H1 (cell line): ENCODE measurements at regions not wholly inside any gene's neighbourhood (a gene's known extent, or its start where the extent isn't known, plus 50 kb on each side); places are given as distances from the start of the nearest gene placed in this dataset.

Experiments
- E2F6 ChIP-seq: IDR thresholded peaks from 2 replicates; pipeline ENCODE4 v1.6.1; 2012; ENCODE audit warnings: inconsistent platforms
- MAFK ChIP-seq: IDR thresholded peaks from 2 replicates; pipeline ENCODE4 v1.6.1; 2012; ENCODE audit warnings: low read depth, mild to moderate bottlenecking, improper control_type of control experiment, low read length

- no peak for TF ChIP-seq MAFK
- TF ChIP-seq E2F6: no peak
- TF ChIP-seq, all 59 proteins: peak for 0
These were observed 503.6 kb downstream of the NAP1L3 start (continued) for GRCh38 chrX:93169771-93170170.
